HCT116 (cell line): ENCODE measurements at regions not wholly inside any gene's neighbourhood (a gene's known extent, or its start where the extent isn't known, plus 50 kb on each side); places are given as distances from the start of the nearest gene placed in this dataset.

Experiments used
- ATAC-seq: fragments of 200-7000 bp; cut with Tn5 transposase; 2 replicates; pipeline ENCODE4 v1.9.1; 2020; ENCODE audit warnings: mild to moderate bottlenecking, moderate library complexity
- BruUV-seq: library from RNA; stranded (reverse); fragments of 400-500 nt; replicated peaks from 2 replicates; lab custom pipeline; 2021; lab: Mats Ljungman, UMichigan
- CTCF ChIA-PET: fragments of 300-600 bp; sonication (Branson Sonifier 250); formaldehyde crosslinking; loops from one replicate; lab custom pipeline; 2021; ENCODE audit warnings: antibody characterized with exemption; lab: Charles Lee
- POLR2A ChIA-PET: fragments of 300-600, 350-600 bp; sonication (Branson Sonifier 250); formaldehyde crosslinking; loops from one replicate; lab custom pipeline; 2021; ENCODE audit warnings: antibody characterized with exemption; lab: Charles Lee
- RAD21 ChIA-PET, 2 experiments: fragments of 300-600 bp; sonication (Branson Sonifier 250); formaldehyde crosslinking; loops; one replicate each; lab custom pipeline; 2023; ENCODE audit warnings: low total read pairs in 2 of 2; ENCODE audit not compliant: uncharacterized antibody in 2 of 2, unreplicated experiment in 2 of 2, low non-redundant PET in 1 of 2; lab: Charles Lee
- DNase-seq: peaks from one replicate; pipeline ENCODE4 v3.0.0-alpha.2; 2010; ENCODE audit warnings: low read depth, low spot score
- H2AFZ ChIP-seq: fragments of 200-600 bp; shearing (Covaris generic), sonication (generic); 2 replicates; pipeline ENCODE4 v1.6.1; 2017; ENCODE audit warnings: low read depth, mixed run types, mixed read lengths, antibody characterized with exemption, low read length; ENCODE audit not compliant: poor library complexity, severe bottlenecking
- H3K27ac ChIP-seq: 2 replicates; pipeline ENCODE4 v1.5.1; 2012; ENCODE audit warnings: low read depth, low read length
- H3K27me3 ChIP-seq: fragments of 200-600 bp; sonication (generic); 2 replicates; pipeline ENCODE4 v1.6.1; 2016; ENCODE audit warnings: mixed run types, low read length, mixed read lengths; ENCODE audit not compliant: insufficient read depth
- H3K36me3 ChIP-seq, 2 experiments: fragments of 200-500 bp in 1 of 2; fragments of 200-600 bp in 1 of 2; sonication (Bioruptor generic) in 1 of 2; sonication (generic) in 1 of 2; 2 replicates each; pipeline versions ENCODE4 v1.5.1 to v1.6.1; 2014 to 2016; ENCODE audit warnings: low read length in 2 of 2, inconsistent platforms in 1 of 2, mixed read lengths in 1 of 2, mixed run types in 1 of 2; ENCODE audit not compliant: insufficient read depth in 2 of 2, control insufficient read depth in 1 of 2
- H3K4me1 ChIP-seq, 2 experiments: fragments of 200-600 bp in 1 of 2; sonication (generic) in 1 of 2; 2 replicates each; pipeline versions ENCODE4 v1.5.1 to v1.6.1; 2012 to 2017; ENCODE audit warnings: low read length in 2 of 2, inconsistent platforms in 1 of 2, mild to moderate bottlenecking in 1 of 2, mixed read lengths in 1 of 2, mixed run types in 1 of 2, moderate library complexity in 1 of 2; ENCODE audit not compliant: insufficient read depth in 2 of 2, control insufficient read depth in 1 of 2
- H3K4me2 ChIP-seq: fragments of 200-600 bp; sonication (generic); 2 replicates; pipeline ENCODE4 v1.6.1; 2017; ENCODE audit warnings: mixed run types, low read length, mixed read lengths
- H3K4me3 ChIP-seq, 2 experiments: fragments of 200-600 bp in 1 of 2; sonication (generic) in 1 of 2; replicated peaks in 1 of 2; 2 replicates each; pipeline ENCODE4 v1.5.1; 2011 to 2016; ENCODE audit warnings: low read length in 2 of 2, control low read depth in 1 of 2, low read depth in 1 of 2, mild to moderate bottlenecking in 1 of 2, mixed read lengths in 1 of 2, mixed run types in 1 of 2
- H3K79me2 ChIP-seq: fragments of 200-600 bp; sonication (generic); 2 replicates; pipeline ENCODE4 v1.6.1; 2017; ENCODE audit warnings: mild to moderate bottlenecking, mixed run types, low read length, moderate library complexity, mixed read lengths; ENCODE audit not compliant: insufficient read depth
- H3K9ac ChIP-seq: fragments of 200-600 bp; sonication (generic); 2 replicates; pipeline ENCODE4 v1.6.1; 2016; ENCODE audit warnings: low read length, mixed read lengths
- H3K9me2 ChIP-seq: fragments of 200-600 bp; sonication (generic), shearing (Covaris generic); 2 replicates; pipeline ENCODE4 v1.6.1; 2017; ENCODE audit warnings: mixed run types, mild to moderate bottlenecking, moderate library complexity; ENCODE audit not compliant: insufficient read depth
- H3K9me3 ChIP-seq, 2 experiments: fragments of 200-500 bp in 1 of 2; fragments of 200-600 bp in 1 of 2; sonication (Bioruptor generic) in 1 of 2; sonication (generic) in 1 of 2; 2 replicates each; pipeline ENCODE4 v1.6.1; 2014 to 2017; ENCODE audit warnings: low read length in 2 of 2, mixed read lengths in 2 of 2, inconsistent platforms in 1 of 2, low read depth in 1 of 2, mild to moderate bottlenecking in 1 of 2, mixed run types in 1 of 2, moderate library complexity in 1 of 2; ENCODE audit not compliant: control insufficient read depth in 1 of 2, insufficient read depth in 1 of 2
- H4K20me1 ChIP-seq: fragments of 200-600 bp; sonication (generic), shearing (Covaris generic); 2 replicates; pipeline ENCODE4 v1.6.1; 2017; ENCODE audit warnings: mixed run types, mild to moderate bottlenecking, moderate library complexity; ENCODE audit not compliant: insufficient read depth
- EGR1 ChIP-seq: IDR thresholded peaks from 2 replicates; pipeline ENCODE4 v1.6.1; 2012; ENCODE audit warnings: low read depth
- ELF1 ChIP-seq: IDR thresholded peaks from 2 replicates; pipeline ENCODE4 v1.6.1; 2012; ENCODE audit warnings: low read depth, borderline replicate concordance
- FOSL1 ChIP-seq: IDR thresholded peaks from 2 replicates; pipeline ENCODE4 v1.6.1; 2012; ENCODE audit warnings: low read depth
- JUND ChIP-seq: IDR thresholded peaks from 2 replicates; pipeline ENCODE4 v1.6.1; 2012
- RAD21 ChIP-seq: IDR thresholded peaks from 2 replicates; pipeline ENCODE4 v1.6.1; 2012; ENCODE audit warnings: low read depth, mild to moderate bottlenecking
- SRF ChIP-seq: IDR thresholded peaks from 2 replicates; pipeline ENCODE4 v1.6.1; 2012; ENCODE audit warnings: low read depth
- intact Hi-C: fragments of 100-400 bp; cut with micrococcal nuclease; formaldehyde crosslinking; loops from 2 replicates; pipeline ENCODE4 v1.10.0; 2022

- no peaks in the 10 kb centered on the region for H3K79me2 ChIP-seq
- H3K4me3 ChIP-seq, result no peak overlapping the region
- no peak overlapping the region for H3K27ac ChIP-seq
- H3K27me3 ChIP-seq, result no peaks in the 10 kb centered on the region
- POLR2A ChIA-PET, result no interaction called here
- no peak overlapping the region for H3K4me2 ChIP-seq
- no peak overlapping the region for H3K9ac ChIP-seq
- H3K9me2 ChIP-seq, result no peaks in the 10 kb centered on the region
- DNase-seq (no peak), ATAC-seq (no peak)
- TF ChIP-seq RAD21, result no peak
- TF ChIP-seq EGR1, result no peak
- TF ChIP-seq ELF1, result no peak
- no peak for TF ChIP-seq JUND
- TF ChIP-seq SRF, result no peak
- RAD21 ChIA-PET, result no interaction called here
- intact Hi-C loops, result no loop called here
- H4K20me1 ChIP-seq, result no peaks in the 10 kb centered on the region
- no peaks in the 10 kb centered on the region for H3K9me3 ChIP-seq
- CTCF ChIA-PET, result no interaction called here
- H2AFZ ChIP-seq, result no peak overlapping the region
- no peaks in the 10 kb centered on the region for H3K36me3 ChIP-seq
- 0 out of 4 replicates have a peak, but pooled peaks cover 0 to 5% of the 10 kb centered on the region in 2 experiments for H3K4me1 ChIP-seq
- BruUV-seq, result no TSS peak
These were observed 229.7 kb upstream of the TBL1XR1 start for GRCh38 chr3:177426878-177427495.

GRCh38 chr3:177427540-177427939 lies 230.3 kb upstream of the TBL1XR1 start:
- no peaks in the 10 kb centered on the region for H3K27me3 ChIP-seq
- H3K27ac ChIP-seq, result no peak overlapping the region
- no TSS peak for BruUV-seq
- TF ChIP-seq FOSL1, result no peak
- no peak for TF ChIP-seq SRF
- ChIA-PET RAD21 (no interaction called here), CTCF (no interaction called here), POLR2A (no interaction called here)
- H3K9me3 ChIP-seq, result no peaks in the 10 kb centered on the region
- no peaks in the 10 kb centered on the region for H4K20me1 ChIP-seq
- H3K4me1 ChIP-seq, result 0 out of 4 replicates have a peak, but pooled peaks cover 0 to 5% of the 10 kb centered on the region in 2 experiments
- no peaks in the 10 kb centered on the region for H3K36me3 ChIP-seq
- no peak overlapping the region for H3K4me3 ChIP-seq
- H3K9ac ChIP-seq, result no peak overlapping the region
- H3K4me2 ChIP-seq, result no peak overlapping the region
- intact Hi-C loops, result no loop called here
- H3K9me2 ChIP-seq, result no peaks in the 10 kb centered on the region
- no peak for DNase-seq
- H2AFZ ChIP-seq, result no peak overlapping the region
- no peak for ATAC-seq
- no peaks in the 10 kb centered on the region for H3K79me2 ChIP-seq
